ENCODE measurements at regions not wholly inside any gene's neighbourhood (a gene's known extent, or its start where the extent isn't known, plus 50 kb on each side); places are given as distances from the start of the nearest gene placed in this dataset.

DNA sequence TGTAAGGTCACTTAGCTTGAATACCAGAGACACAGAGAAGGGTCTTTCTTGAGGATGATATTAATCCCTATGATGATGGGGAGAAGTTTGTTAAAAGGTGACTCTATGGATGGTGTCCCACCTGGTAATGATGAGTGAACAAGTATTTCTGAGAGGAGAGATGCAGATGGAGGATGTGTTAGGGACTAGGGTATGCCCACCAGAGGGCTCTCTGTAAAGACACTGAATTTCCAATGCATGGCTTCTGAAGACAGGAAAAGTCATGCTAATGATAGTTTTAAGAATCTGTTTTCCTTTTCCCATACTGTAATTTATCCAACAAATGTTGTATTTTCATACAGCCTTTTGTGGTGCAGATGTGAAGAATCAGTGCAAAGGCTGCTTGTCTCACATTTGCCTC is 1250.9 kb upstream of the CELF2 start:
- Histone ChIP-seq H3K27ac (no peak overlapping the region), H3K4me1 (no peaks in the 10 kb centered on the region), H3K36me3 (no peaks in the 10 kb centered on the region), H3K27me3 (no peaks in the 10 kb centered on the region), H3K4me3 (no peak overlapping the region), H3K9me3 (no peaks in the 10 kb centered on the region)
- intact Hi-C loops (cut with DNase I) = no loop called here
- TF ChIP-seq POLR2A (IDR thresholded peaks at IDR 0.05) (no peak), POLR2AphosphoS5 (IDR thresholded peaks at IDR 0.05) (no peak), EP300 (IDR thresholded peaks at IDR 0.05) (no peak)
- TF ChIP-seq, protein P1, sequence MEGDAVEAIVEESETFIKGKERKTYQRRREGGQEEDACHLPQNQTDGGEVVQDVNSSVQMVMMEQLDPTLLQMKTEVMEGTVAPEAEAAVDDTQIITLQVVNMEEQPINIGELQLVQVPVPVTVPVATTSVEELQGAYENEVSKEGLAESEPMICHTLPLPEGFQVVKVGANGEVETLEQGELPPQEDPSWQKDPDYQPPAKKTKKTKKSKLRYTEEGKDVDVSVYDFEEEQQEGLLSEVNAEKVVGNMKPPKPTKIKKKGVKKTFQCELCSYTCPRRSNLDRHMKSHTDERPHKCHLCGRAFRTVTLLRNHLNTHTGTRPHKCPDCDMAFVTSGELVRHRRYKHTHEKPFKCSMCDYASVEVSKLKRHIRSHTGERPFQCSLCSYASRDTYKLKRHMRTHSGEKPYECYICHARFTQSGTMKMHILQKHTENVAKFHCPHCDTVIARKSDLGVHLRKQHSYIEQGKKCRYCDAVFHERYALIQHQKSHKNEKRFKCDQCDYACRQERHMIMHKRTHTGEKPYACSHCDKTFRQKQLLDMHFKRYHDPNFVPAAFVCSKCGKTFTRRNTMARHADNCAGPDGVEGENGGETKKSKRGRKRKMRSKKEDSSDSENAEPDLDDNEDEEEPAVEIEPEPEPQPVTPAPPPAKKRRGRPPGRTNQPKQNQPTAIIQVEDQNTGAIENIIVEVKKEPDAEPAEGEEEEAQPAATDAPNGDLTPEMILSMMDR (IDR thresholded peaks at IDR 0.05) = no peak
- no peak for DNase-seq

DNA sequence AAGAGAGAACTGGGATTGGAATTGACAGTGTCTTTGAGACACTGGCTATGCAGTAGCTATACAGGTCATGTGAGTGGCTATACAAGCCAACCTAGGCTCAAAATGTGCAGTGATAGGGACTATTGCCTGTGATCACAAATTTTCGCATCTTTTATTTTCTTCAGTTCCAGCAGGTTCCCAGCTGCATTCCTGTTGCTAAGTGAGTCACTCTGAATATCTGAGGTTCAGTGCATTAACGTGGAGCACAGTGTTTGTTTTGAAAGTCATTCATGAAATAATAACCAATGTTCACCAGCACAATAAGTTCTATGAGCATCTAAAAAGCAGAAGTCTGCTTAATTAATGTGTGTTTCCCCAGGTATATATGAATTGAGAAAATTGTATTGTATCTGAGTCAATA is 1236.0 kb upstream of the CELF2 start:
- TF ChIP-seq POLR2A (IDR thresholded peaks at IDR 0.05) (no peak), EP300 (IDR thresholded peaks at IDR 0.05) (no peak), POLR2AphosphoS5 (IDR thresholded peaks at IDR 0.05) (no peak)
- TF ChIP-seq, protein P1 (IDR thresholded peaks at IDR 0.05) = no peak
- intact Hi-C loops (cut with DNase I) = no loop called here
- no peak for DNase-seq
- no peaks in the 10 kb centered on the region for H3K4me1 ChIP-seq
- 55 to 73% methylated on average over 2 of the region's 2 CpGs for WGBS, 2 donors
- H3K27me3 ChIP-seq = no peaks in the 10 kb centered on the region
- no peak overlapping the region for H3K4me3 ChIP-seq
- H3K9me3 ChIP-seq = no peaks in the 10 kb centered on the region
- no peak overlapping the region for H3K27ac ChIP-seq
- H3K36me3 ChIP-seq = no peaks in the 10 kb centered on the region

DNA sequence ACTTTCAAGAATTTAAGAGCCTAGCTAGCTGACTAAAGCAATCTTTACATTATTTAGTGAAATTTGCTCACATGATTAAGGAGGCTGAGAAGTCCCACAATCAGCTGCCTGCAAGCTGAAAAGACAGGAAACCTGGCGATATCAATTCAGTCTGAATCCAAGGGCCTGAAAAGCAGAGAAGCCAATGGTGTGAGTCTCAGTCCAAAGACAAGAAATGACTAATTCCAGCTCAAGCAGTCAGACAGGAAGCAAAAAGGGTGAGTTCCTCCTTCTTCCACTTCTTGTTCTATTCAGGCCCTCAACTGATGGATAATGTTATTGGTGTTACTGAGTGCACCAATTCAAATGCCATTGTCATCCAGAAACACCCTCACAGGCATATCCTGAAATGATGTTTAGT is 1231.6 kb upstream of the CELF2 start:
- 71 to 82% methylated on average over 1 of the region's 1 CpG for WGBS, 2 donors
- Histone ChIP-seq H3K4me1 (no peaks in the 10 kb centered on the region), H3K4me3 (no peak overlapping the region), H3K27ac (no peak overlapping the region), H3K9me3 (peaks cover 0 to 3% (median 0%) of the 10 kb centered on the region in 4 donors), H3K36me3 (no peaks in the 10 kb centered on the region), H3K27me3 (no peaks in the 10 kb centered on the region)
- DNase-seq = no peak
- intact Hi-C loops (cut with DNase I) = no loop called here
- TF ChIP-seq, protein P1 (IDR thresholded peaks at IDR 0.05) = no peak
- TF ChIP-seq POLR2AphosphoS5 (IDR thresholded peaks at IDR 0.05) = no peak
- no peak for TF ChIP-seq EP300 (IDR thresholded peaks at IDR 0.05)
- no peak for TF ChIP-seq POLR2A (IDR thresholded peaks at IDR 0.05)

DNA sequence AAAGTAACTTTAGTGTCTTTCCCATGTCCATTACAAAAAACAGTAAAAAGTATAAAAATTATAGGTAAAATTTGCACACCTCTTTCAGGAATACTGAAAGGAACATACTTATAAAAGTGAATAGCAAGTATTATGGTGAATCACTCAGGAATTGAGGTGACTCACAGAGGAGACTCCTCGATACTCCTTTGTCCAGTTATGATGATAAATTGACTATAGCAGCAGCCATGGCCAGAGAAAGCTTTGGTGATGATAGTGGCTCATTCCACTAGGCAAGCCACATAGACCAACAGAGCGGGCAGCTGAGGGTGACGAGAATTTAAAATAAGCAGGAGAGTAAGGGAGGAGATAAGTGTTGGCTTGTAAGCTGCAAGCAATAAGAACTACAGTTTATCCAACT is 1231.1 kb upstream of the CELF2 start:
- DNase-seq = no peak
- WGBS, 2 donors = 94 to 97% methylated on average over 3 of the region's 3 CpGs
- no peak overlapping the region for H3K27ac ChIP-seq
- peaks cover 0 to 3% (median 0%) of the 10 kb centered on the region in 4 donors for H3K9me3 ChIP-seq
- no peak for TF ChIP-seq EP300 (IDR thresholded peaks at IDR 0.05)
- intact Hi-C loops (cut with DNase I) = no loop called here
- no peaks in the 10 kb centered on the region for H3K27me3 ChIP-seq
- H3K4me1 ChIP-seq = no peaks in the 10 kb centered on the region
- no peaks in the 10 kb centered on the region for H3K36me3 ChIP-seq
- no peak overlapping the region for H3K4me3 ChIP-seq

DNA sequence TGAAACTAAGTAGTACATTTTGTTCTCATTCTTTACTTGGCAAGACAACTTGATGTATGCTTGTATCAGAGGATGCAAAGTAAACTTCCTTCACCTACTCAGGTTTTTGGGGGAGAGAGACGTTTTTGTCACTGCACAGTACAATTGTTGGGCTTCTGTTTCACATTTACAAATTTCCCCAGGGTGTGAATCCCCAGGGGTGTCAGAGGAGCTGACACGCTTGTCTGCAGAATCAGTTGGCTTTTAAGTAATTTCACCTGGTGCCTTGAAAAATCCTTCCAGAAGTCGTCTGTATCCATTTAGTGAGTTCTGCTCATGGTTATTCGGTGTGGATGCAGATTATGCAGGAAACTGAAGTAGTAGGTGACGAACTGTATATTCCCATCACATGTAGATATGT is 1227.7 kb upstream of the CELF2 start:
- Histone ChIP-seq H3K27ac (no peak overlapping the region), H3K36me3 (no peaks in the 10 kb centered on the region), H3K4me3 (no peak overlapping the region), H3K27me3 (no peaks in the 10 kb centered on the region), H3K4me1 (no peaks in the 10 kb centered on the region), H3K9me3 (peaks cover 0 to 3% (median 0%) of the 10 kb centered on the region in 4 donors)
- intact Hi-C loops (cut with DNase I) = no loop called here
- DNase-seq = no peak
- no peak for TF ChIP-seq POLR2A (IDR thresholded peaks at IDR 0.05)
- no peak for TF ChIP-seq EP300 (IDR thresholded peaks at IDR 0.05)
- TF ChIP-seq POLR2AphosphoS5 (IDR thresholded peaks at IDR 0.05) = no peak
- TF ChIP-seq, protein P1 (IDR thresholded peaks at IDR 0.05) = no peak
- WGBS, 2 donors = 72 to 74% methylated on average over 5 of the region's 5 CpGs
